ENCODE measurements at regions not wholly inside any gene's neighbourhood (a gene's known extent, or its start where the extent isn't known, plus 50 kb on each side); places are given as distances from the start of the nearest gene placed in this dataset.

DNA sequence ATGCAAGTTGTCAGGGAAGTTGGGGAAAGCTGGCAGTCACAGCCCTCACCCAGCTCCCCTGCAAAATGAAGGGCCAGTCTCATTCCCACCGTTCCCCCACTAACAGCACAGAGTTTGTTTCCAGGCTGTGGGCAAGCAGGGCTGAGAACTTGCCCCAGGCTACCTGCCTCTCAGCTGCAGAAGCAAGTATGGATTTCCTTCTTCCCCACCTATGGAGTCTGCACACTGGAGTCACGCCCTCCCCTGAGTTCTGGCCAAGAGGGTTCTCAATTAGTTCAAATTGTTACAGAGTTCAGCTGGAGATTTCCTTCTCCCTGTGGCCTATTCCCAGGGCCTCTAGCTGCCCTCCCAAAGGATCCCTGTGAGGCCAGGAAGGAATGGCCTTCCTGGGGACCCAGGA lies 90.1 kb upstream of the ATP11B start:
- no peak for DNase-seq

DNA sequence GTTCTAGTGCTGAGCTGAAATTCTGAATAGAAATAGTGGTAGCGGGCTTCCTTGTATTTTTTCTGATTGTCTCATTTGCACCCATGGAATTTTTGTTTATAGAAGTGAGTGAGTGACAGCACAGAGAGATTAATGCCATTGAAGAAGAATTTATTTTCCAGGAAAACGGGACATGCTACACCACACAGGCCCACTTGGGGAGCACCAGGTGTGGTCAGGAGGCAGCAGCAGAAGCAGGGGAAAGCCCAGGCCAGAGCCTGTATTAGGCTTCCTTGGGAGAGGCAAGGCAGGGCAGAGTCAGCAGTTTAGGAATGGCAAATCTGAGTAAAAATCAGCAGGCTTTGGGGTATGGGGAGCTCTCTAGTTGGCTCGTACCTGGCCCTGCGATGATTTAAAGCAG lies 88.4 kb upstream of the ATP11B start:
- DNase-seq: no peak

DNA sequence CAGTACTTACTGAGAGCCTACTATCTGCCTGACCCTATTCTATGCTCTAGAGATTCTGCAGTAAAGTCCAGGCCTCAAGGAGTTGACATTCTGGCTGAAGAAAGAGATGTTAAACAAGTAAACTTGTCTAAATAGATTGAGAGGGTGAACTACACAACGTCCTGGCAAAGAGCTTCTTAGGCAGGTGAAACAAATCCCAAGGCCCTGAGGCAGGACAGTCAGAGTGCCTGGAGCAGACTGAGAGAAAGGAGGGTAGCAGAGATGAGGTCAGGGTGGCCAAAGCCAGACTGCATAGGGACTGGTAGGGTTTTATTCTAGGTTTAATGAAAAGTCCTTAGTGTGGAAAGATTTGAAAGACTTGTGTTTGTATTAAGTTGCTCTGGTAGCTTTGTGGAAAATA lies 84.5 kb upstream of the ATP11B start:
- DNase-seq: no peak

DNA sequence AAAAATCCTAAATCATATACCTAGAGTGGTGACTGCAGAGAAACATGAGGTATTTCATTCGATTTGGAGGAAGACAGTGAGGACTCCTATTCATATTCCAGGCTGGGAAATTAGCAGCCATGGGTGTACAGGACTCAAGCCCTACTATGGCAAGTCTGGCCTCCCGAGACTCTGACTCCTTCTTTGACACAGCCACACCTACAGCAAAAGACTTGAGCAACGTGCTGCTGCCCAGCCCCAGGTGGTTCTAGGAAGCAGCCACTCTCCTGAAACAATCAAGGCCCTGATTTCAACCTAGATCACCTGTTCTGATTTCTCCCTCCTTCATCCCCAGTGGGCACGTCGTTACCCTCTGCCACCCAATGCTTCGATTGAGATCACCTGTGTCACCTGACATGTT lies 84.0 kb upstream of the ATP11B start:
- DNase-seq: no peak

DNA sequence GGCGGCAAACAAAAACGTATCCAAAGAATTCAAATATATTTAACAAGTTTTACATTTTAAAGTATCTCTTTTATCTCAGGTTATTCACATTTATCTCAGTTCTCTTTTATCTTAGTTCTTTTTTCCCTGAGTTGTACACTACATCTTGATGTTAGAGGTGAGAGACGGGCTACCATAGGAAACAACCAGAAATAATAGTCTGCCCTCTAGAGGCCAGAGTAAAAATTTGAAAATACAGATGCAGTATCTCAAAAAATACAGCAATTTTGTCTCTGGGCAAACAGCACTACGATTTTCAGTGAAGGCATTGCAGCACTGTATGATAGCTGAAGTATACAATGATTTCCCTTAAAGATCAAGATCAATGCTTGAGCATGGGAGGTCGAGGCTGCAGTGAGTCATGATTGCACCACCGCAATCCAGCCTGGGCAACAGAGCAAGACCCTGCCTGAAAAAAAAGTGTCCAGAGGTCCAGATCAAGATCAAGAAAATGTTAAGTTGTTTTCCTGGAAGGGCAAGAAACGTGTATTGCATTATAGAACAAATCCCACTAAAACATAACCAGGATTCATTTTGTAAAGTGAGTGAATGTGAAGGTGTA lies 82.6 kb upstream of the ATP11B start:
- peak in 1 of 2 donors; percentile 41 for DNase-seq

DNA sequence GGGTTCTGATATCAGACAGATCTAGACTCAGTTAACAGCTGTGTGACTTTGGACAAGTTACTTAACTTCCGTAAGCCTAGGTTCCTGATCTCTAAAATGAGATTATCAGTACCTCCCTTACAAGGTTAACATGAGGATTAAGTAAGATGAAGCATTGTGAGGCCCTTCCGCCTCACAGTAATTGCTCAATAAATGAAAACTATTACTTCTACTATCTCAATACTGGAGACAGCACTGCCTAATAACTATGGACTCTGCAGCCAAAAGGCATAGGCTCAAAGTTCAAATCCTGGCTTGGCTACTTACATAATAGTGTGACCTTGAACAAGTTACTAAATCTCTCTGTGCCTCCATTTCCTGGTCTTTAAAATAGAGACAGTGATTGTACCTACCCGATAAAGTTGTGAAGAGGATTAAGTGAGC lies 82.0 kb upstream of the ATP11B start:
- no peak for DNase-seq

GRCh38 chr3:182711853-182712252 lies 81.5 kb upstream of the ATP11B start:
- no peak for DNase-seq

DNA sequence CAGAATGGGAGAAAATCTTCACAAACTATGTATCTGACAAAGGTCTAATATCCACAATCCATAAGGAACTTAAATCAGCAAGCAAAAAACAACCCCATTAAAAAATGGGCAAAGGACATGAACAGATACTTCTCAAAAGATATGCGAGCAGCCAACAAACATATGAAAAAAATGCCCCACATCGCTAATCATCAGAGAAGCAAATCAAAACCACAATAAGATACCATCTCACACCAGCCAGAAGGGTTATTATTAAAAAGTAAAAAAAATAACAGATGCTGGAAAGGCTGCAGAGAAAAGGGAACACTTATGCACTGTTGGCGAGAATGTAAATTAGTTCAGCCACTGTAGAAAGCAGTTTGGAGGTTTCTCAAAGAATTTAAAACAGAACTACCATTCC lies 80.2 kb upstream of the ATP11B start:
- no peak for DNase-seq

- peak in 1 of 2 donors; percentile 55 for DNase-seq
Measured at GRCh38 chr3:182713743-182714517, 79.4 kb upstream of the ATP11B start.

GRCh38 chr3:182715006-182715405 lies 78.3 kb upstream of the ATP11B start:
- no peak for DNase-seq

- DNase-seq: no peak
Measured at GRCh38 chr3:182716114-182716688, 77.1 kb upstream of the ATP11B start.

DNA sequence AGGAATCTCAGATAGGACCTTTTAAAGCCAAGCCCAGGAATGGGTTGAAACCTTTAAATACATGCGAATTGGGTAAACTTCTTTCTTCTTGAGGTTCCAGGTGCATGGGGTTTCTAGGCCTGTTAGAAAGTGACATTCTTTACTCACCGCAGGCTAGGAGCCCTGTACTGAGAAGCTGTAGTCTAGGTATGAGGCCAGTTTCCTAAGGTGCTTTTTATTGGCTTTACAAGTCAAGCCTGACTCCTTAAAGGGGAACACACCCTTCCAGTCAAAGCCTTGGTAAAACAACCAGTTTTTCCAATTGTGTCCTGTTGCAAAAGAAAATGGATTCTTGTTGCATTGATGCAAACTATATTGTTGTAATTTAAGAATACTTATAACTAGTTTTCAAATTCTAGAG lies 76.1 kb upstream of the ATP11B start:
- DNase-seq: no peak

- DNase-seq: no peak
Measured at GRCh38 chr3:182722907-182723306, 70.4 kb upstream of the ATP11B start.

DNA sequence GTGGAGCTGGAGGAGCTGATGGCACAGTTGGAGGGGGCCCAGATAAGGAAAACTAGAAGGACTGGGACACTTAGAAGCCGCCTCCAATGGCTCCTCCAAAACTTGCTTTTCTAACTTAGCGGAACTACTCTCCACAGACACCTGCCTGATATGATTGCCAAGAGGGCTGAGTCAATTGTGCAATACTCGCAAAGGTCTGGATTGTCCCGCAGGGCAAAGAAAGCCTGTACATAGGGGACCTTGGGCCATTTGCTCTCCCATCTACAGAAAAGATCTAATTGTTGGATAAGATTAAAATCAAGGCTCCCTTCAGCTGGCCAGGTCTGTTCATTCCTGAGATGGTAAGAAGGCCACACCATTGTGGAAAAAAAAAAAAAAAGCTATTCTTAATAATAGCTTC lies 69.7 kb upstream of the ATP11B start:
- no peak for DNase-seq

GRCh38 chr3:182725372-182726251 lies 67.7 kb upstream of the ATP11B start:
- DNase-seq: no peak

GRCh38 chr3:182726258-182727142 lies 66.8 kb upstream of the ATP11B start:
- DNase-seq: no peak

DNA sequence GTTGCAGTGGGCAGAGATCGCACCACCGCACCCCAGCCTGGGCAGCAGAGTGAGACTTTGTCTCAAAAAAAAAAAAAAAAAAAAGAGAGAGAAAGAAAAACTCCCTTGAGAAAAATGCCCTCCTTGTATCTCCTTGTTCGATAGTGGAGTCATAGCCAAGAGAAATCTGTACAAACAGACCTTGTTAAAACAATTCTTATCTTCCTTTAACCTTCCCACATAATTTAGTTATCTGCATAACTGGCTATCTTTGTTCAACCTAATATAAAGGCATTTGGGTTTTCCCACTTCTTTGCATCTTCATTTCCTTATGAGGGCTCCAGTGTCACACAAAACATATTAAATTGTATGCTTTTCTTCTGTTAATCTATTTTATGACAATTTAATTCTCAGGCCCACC lies 65.1 kb upstream of the ATP11B start:
- no peak for DNase-seq

DNA sequence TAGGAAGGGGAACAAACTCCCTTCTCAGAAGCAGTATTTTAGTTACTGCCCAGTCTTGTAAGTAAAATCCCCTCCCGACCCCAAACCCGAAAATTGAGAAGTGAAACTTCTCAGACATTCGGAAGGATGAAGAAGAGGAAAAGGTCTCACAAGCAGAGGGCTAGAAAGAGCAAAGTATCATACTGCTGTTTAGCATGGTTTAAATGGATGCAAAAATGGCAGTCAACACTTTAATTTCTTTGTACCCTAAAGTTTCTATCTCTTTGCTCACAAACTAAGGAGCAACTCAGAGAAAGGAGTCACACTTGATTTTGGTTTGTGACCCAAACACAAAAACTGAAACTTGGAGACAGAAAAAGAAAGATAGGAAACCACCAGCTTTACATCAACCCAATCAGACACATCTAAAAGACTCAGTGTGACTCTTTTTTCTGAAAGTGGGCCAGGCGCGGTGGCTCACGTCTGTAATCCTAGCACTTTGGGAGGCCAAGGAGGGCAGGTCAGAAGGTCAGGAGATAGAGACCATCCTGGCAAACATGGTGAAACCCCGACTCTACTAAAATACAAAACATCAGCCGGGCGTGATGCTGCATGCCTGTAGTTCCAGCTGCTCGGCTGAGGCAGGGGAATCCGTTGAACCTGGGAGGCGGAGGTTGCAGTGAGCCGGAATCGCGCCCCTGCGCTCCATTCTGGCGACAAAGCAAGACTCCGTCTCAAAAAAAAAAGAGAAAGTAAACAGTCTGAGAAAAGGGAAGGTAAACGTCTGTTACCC lies 63.2 kb upstream of the ATP11B start:
- no peak for DNase-seq

DNA sequence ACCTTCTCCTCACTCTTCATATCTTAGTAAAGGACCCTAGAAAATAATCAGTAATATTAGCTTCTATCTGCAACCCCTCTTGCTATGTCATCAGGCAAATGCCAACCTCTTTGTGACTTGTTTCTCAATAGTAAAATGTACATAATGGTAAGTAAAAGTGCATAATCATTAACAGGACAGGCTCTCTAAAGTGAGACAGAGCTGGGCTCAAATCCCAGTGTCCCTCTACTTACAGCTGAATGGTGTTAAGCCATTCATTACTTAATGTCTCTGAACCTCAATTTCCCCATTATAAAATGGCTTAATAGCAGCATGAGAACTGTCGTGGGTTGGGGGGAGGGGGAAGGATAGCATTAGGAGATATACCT lies 62.6 kb upstream of the ATP11B start:
- DNase-seq: no peak

DNA sequence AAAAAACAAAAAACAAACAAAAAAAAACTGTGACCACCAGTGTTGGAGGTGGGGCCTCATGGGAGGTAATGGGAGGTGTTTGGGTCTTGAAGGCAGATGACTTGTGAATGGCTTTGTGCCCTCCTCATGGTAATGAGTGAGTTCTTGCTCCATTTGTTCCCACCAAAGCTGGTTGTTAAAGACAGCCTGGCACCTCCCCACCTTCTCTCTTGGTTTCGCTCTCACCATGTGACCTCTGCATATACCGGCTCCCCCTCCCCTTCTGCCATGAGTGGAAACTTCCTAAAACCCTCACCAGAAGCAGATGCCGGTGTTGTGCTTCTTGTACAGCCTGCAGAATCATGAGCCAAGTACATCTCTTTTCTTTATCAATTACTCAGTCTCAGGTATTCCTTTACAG lies 61.5 kb upstream of the ATP11B start:
- DNase-seq: no peak

GRCh38 chr3:182732232-182733015 lies 60.9 kb upstream of the ATP11B start:
- no peak for DNase-seq
